ENCODE measurements at regions not wholly inside any gene's neighbourhood (a gene's known extent, or its start where the extent isn't known, plus 50 kb on each side); places are given as distances from the start of the nearest gene placed in this dataset.
"Not testable (repeated sequence)": the region's sequence is repeated elsewhere in the genome, so short reads cannot be mapped to it uniquely, and the experiment has no call there.

DNA sequence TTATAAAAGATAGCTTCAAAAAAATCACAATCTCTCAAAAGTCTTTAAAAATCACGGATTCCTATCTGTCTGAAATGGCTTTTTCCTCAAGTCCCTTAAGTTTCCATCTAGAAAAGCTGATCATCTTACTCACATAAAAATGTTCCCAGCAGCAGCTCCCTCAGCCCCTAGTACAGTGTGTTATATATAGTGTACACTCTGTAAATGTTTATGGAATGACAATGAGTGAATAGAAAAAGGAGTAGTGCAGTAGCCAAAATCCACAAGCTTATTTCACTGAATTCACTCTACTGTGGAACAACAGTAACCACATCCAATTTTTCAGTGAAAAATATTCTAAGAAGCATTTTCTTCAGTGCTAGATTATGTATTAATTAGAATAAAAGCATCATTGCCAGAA, 609.4 kb downstream of the DTWD2 start:
- CTCF ChIA-PET = no interaction called here
- DNase-seq = no peak

DNA sequence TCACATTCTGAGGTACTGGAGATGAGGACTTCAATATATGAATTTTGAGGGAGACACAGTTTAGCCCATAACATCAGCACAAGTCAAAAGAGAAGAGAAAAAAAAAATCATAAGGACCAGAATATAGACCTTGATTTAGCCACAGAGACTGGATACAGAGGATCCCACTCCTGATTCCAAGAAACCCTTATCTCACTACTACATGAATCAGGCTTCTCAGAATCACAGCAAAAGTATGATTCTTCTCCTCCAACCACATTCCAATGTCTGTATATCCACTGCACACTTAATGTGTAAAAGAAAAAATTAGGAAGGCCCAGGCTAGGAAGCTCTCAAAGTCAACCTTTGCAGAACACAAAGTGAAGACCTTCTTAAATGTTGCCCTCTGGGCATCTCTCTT, 610.9 kb downstream of the DTWD2 start:
- CTCF ChIA-PET = no interaction called here
- Mint-ChIP-seq H3K27me3 (no peaks in the 10 kb centered on the region), H3K4me3 (no peak overlapping the region), H3K27ac (no peak overlapping the region), H3K4me1 (no peaks in the 10 kb centered on the region), H3K36me3 (ENCODE audit: low read depth) (no peaks in the 10 kb centered on the region), H3K9me3 (peaks cover 3% of the 10 kb centered on the region)
- no peak for DNase-seq
- POLR2A ChIA-PET = no interaction called here

More for the DNA sequence above, 609.4 kb downstream of the DTWD2 start:
- H3K4me1 Mint-ChIP-seq = no peaks in the 10 kb centered on the region
- POLR2A ChIA-PET = no interaction called here
- H3K27me3 Mint-ChIP-seq = no peaks in the 10 kb centered on the region
- no peaks in the 10 kb centered on the region for H3K36me3 Mint-ChIP-seq (ENCODE audit: low read depth)
- H3K9me3 Mint-ChIP-seq = peaks cover 5% of the 10 kb centered on the region
- no peak overlapping the region for H3K27ac Mint-ChIP-seq
- H3K4me3 Mint-ChIP-seq = no peak overlapping the region

- no peaks in the 10 kb centered on the region for H3K27me3 Mint-ChIP-seq
- no peak overlapping the region for H3K27ac Mint-ChIP-seq
- ChIA-PET CTCF (no interaction called here), POLR2A (no interaction called here)
- H3K4me1 Mint-ChIP-seq = no peaks in the 10 kb centered on the region
- no peak for DNase-seq
- H3K36me3 Mint-ChIP-seq (ENCODE audit: low read depth) = no peaks in the 10 kb centered on the region
- no peak overlapping the region for H3K4me3 Mint-ChIP-seq
- peaks cover 3% of the 10 kb centered on the region for H3K9me3 Mint-ChIP-seq
Observed at GRCh38 chr5:118371973-118372831, 616.1 kb downstream of the DTWD2 start.

DNA sequence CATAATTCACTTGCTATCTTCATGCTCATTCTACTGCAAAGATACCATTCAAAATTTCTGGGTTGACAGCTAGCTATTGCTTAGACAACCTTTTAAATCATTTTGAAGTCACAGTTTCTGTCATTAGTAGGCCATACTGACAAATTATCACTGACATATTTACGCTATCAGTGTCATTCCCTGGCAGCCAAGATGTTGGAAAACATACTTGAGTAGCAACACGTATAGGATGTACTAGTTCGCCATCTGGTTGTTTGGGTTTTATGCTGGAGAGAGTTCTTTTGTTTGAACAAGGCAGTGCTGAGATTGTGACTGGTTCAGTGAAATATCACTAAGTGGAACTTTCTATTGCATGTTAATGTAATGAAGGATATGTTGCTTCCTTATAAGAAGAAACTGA, 621.9 kb downstream of the DTWD2 start:
- ChIA-PET CTCF (no interaction called here), POLR2A (no interaction called here)
- Mint-ChIP-seq H3K36me3 (ENCODE audit: low read depth) (no peaks in the 10 kb centered on the region), H3K4me1 (no peaks in the 10 kb centered on the region), H3K27ac (no peak overlapping the region), H3K27me3 (no peaks in the 10 kb centered on the region), H3K4me3 (no peak overlapping the region), H3K9me3 (no peaks in the 10 kb centered on the region)
- no peak for DNase-seq

DNA sequence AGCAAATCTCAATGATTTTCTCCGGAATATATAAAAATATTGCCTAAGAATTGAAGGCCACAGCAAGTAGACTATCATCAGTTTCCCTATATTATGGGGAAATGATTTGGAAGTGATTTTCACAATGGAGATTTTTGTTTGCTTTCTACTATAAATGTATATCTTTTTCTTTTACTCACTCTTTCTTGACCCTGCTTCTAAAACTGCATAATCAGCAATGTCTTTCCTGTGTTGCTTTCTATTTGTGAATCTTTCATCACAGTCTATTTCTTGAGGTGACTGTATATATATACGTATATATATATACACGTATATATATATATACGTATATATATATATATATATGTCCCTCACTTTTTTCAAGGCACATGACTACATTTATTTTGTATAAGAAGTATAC, 622.6 kb downstream of the DTWD2 start:
- Mint-ChIP-seq H3K27ac (no peak overlapping the region), H3K4me3 (no peak overlapping the region), H3K4me1 (no peaks in the 10 kb centered on the region), H3K27me3 (no peaks in the 10 kb centered on the region), H3K36me3 (ENCODE audit: low read depth) (no peaks in the 10 kb centered on the region), H3K9me3 (no peaks in the 10 kb centered on the region)
- POLR2A ChIA-PET = no interaction called here
- no peak for DNase-seq
- CTCF ChIA-PET = no interaction called here

- H3K4me3 Mint-ChIP-seq = no peak overlapping the region
- CTCF ChIA-PET = no interaction called here
- H3K9me3 Mint-ChIP-seq = no peaks in the 10 kb centered on the region
- no peak for DNase-seq
- H3K27ac Mint-ChIP-seq = no peak overlapping the region
- H3K27me3 Mint-ChIP-seq = no peaks in the 10 kb centered on the region
- POLR2A ChIA-PET = no interaction called here
- H3K36me3 Mint-ChIP-seq (ENCODE audit: low read depth) = no peaks in the 10 kb centered on the region
- no peaks in the 10 kb centered on the region for H3K4me1 Mint-ChIP-seq
Observed at GRCh38 chr5:118354797-118355196, 633.5 kb downstream of the DTWD2 start.

DNA sequence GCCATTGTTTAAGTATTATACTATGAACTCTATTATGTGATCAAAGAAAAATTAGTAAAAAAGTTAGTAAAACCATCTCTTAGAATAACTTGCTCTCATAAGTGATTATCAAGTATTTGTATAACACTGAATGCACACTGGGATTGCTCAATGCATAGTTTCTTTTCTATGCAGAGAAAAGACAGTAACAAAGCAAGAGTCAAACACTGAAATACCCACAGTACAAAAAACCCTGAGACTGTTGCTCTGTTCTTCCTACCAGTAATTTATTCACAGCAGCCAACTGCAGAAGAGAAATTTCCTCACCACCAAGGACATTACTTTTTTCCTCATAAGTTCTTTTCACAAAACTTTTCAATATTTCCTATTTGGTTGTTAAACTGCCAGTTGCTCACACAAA, 634.4 kb downstream of the DTWD2 start:
- no peak for DNase-seq
- Mint-ChIP-seq H3K4me3 (no peak overlapping the region), H3K27me3 (no peaks in the 10 kb centered on the region), H3K4me1 (no peaks in the 10 kb centered on the region), H3K27ac (no peak overlapping the region), H3K36me3 (ENCODE audit: low read depth) (no peaks in the 10 kb centered on the region), H3K9me3 (no peaks in the 10 kb centered on the region)
- CTCF ChIA-PET = no interaction called here
- POLR2A ChIA-PET = no interaction called here

GRCh38 chr5:118336468-118336867, 651.9 kb downstream of the DTWD2 start:
- POLR2A ChIA-PET = no interaction called here
- Mint-ChIP-seq H3K9me3 (peaks cover 2% of the 10 kb centered on the region), H3K36me3 (ENCODE audit: low read depth) (no peaks in the 10 kb centered on the region), H3K27ac (no peak overlapping the region), H3K4me3 (no peak overlapping the region), H3K27me3 (no peaks in the 10 kb centered on the region), H3K4me1 (no peaks in the 10 kb centered on the region)
- CTCF ChIA-PET = no interaction called here
- DNase-seq = no peak

DNA sequence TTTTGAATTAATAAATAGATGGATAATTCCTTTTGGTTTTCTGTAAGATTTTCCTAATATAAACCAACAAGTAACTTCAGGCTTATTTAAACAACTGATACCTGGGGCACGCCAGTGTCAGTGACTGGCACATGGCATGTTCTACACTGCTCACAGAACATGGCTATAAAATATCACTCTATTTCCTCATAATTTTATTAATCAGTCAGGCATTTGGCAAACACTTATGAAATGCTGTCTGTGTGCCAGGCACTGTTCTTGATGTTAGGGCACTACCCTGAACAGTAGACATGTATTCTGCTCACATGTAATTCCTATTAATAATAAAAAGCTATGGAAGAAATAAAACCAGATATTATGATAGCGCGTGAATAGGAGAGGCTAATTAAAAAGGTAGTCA, 661.0 kb downstream of the DTWD2 start:
- no peaks in the 10 kb centered on the region for H3K27me3 Mint-ChIP-seq
- H3K4me1 Mint-ChIP-seq = no peaks in the 10 kb centered on the region
- CTCF ChIA-PET = no interaction called here
- H3K27ac Mint-ChIP-seq = no peak overlapping the region
- DNase-seq = no peak
- H3K9me3 Mint-ChIP-seq = peaks cover 3% of the 10 kb centered on the region
- no peaks in the 10 kb centered on the region for H3K36me3 Mint-ChIP-seq (ENCODE audit: low read depth)
- POLR2A ChIA-PET = no interaction called here
- H3K4me3 Mint-ChIP-seq = no peak overlapping the region

GRCh38 chr5:118326481-118327045, 661.8 kb downstream of the DTWD2 start:
- CTCF ChIA-PET = no interaction called here
- Mint-ChIP-seq H3K27me3 (no peaks in the 10 kb centered on the region), H3K36me3 (ENCODE audit: low read depth) (no peaks in the 10 kb centered on the region), H3K4me1 (no peaks in the 10 kb centered on the region), H3K4me3 (no peak overlapping the region), H3K27ac (no peak overlapping the region), H3K9me3 (peaks cover 7% of the 10 kb centered on the region)
- POLR2A ChIA-PET = no interaction called here
- DNase-seq = no peak

- H3K4me3 Mint-ChIP-seq = no peak overlapping the region
- H3K27ac Mint-ChIP-seq = no peak overlapping the region
Observed at GRCh38 chr5:118325931-118326330, 662.4 kb downstream of the DTWD2 start.

GRCh38 chr5:118323723-118324122, 664.6 kb downstream of the DTWD2 start:
- DNase-seq; H3K4me1 Mint-ChIP-seq; H3K36me3 Mint-ChIP-seq (ENCODE audit: low read depth); H3K27ac Mint-ChIP-seq; H3K27me3 Mint-ChIP-seq; POLR2A ChIA-PET; H3K9me3 Mint-ChIP-seq; H3K4me3 Mint-ChIP-seq; CTCF ChIA-PET: not testable (repeated sequence)

More at GRCh38 chr5:118325931-118326330, 662.4 kb downstream of the DTWD2 start:
- Mint-ChIP-seq H3K27me3 (no peaks in the 10 kb centered on the region), H3K9me3 (peaks cover 8% of the 10 kb centered on the region), H3K4me1 (no peaks in the 10 kb centered on the region), H3K36me3 (ENCODE audit: low read depth) (no peaks in the 10 kb centered on the region)
- POLR2A ChIA-PET = no interaction called here
- CTCF ChIA-PET = no interaction called here
- DNase-seq = no peak

- no peak for DNase-seq
- POLR2A ChIA-PET = no interaction called here
- no peak overlapping the region for H3K4me3 Mint-ChIP-seq
- no peaks in the 10 kb centered on the region for H3K27me3 Mint-ChIP-seq
- H3K36me3 Mint-ChIP-seq (ENCODE audit: low read depth) = no peaks in the 10 kb centered on the region
- H3K4me1 Mint-ChIP-seq = no peaks in the 10 kb centered on the region
- peaks cover 9% of the 10 kb centered on the region for H3K9me3 Mint-ChIP-seq
- CTCF ChIA-PET = no interaction called here
- no peak overlapping the region for H3K27ac Mint-ChIP-seq
Observed at GRCh38 chr5:118321081-118321480, 667.3 kb downstream of the DTWD2 start.

GRCh38 chr5:118320121-118320520, 668.2 kb downstream of the DTWD2 start:
- ChIA-PET CTCF (no interaction called here), POLR2A (no interaction called here)
- no peak for DNase-seq
- H3K27ac Mint-ChIP-seq = no peak overlapping the region
- H3K27me3 Mint-ChIP-seq = no peaks in the 10 kb centered on the region
- peaks cover 9% of the 10 kb centered on the region for H3K9me3 Mint-ChIP-seq
- no peak overlapping the region for H3K4me3 Mint-ChIP-seq
- no peaks in the 10 kb centered on the region for H3K4me1 Mint-ChIP-seq
- no peaks in the 10 kb centered on the region for H3K36me3 Mint-ChIP-seq (ENCODE audit: low read depth)
